Left ventricle myocardium inferior (tissue), 1 donor: ENCODE measurements at regions not wholly inside any gene's neighbourhood (a gene's known extent, or its start where the extent isn't known, plus 50 kb on each side); places are given as distances from the start of the nearest gene placed in this dataset.

Experiments used
- DNase-seq: peaks from one replicate; pipeline ENCODE4 v3.0.0-alpha.2; 2020
- H3K27ac ChIP-seq: fragments of 200-600 bp; replicated peaks from 2 replicates; pipeline ENCODE4 v1.8.0; 2021
- H3K27me3 ChIP-seq: fragments of 200-600 bp; 2 replicates; pipeline ENCODE4 v1.8.0; 2021; ENCODE audit warnings: low read depth
- H3K36me3 ChIP-seq: fragments of 200-600 bp; 2 replicates; pipeline ENCODE4 v1.8.0; 2021
- H3K4me1 ChIP-seq: fragments of 200-600 bp; 2 replicates; pipeline ENCODE4 v1.8.0; 2021
- H3K4me3 ChIP-seq: fragments of 200-600 bp; 2 replicates; pipeline ENCODE4 v1.8.0; 2021; ENCODE audit warnings: mild to moderate bottlenecking, moderate library complexity
- H3K9me3 ChIP-seq: fragments of 200-600 bp; replicated peaks from 2 replicates; pipeline ENCODE4 v1.8.0; 2021
- intact Hi-C: fragments of 100-400 bp; cut with micrococcal nuclease; formaldehyde crosslinking; loops from one replicate; pipeline ENCODE4 v1.11.0; 2022
- TF ChIP-seq, protein P1 (sequence below): fragments of 200-600 bp; IDR thresholded peaks from 2 replicates; pipeline ENCODE4 v1.8.0; 2021; ENCODE audit warnings: antibody characterized with exemption, mild to moderate bottlenecking, borderline replicate concordance
- donor health status: DM: no; HTN: yes; CAD: no; lungs with severe emphysema.

DNA sequence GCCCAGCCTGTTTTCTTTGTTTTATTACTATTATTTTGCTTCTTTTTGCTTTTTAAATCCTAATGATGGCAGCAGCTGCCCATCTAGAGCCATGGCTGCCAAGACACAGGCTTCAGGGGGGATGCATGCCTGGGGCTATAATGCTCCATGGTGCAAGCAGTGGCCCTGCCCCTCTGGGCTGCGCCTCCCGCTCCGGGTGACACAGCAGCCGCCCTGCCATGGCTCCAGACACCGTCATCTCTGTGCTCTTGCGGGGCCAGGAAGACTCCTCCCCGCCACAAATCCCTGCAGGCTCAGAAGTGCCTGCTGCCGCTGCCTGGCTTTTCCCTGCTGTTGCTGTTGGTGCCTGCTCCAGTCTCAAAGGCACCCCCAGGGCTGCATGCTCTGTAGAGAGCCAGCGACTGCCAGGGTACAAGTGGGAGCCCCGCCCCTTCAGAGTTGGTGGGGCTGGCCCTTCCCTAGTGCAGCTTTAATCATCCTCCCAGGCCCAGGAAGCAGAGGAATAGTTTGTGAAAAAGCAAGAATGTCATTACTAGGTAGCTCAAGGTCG is 581.5 kb downstream of the FGF9 start:
- Histone ChIP-seq H3K36me3 (no peaks in the 10 kb centered on the region), H3K4me1 (no peaks in the 10 kb centered on the region), H3K27ac (no peak overlapping the region), H3K9me3 (peaks cover 9% of the 10 kb centered on the region), H3K4me3 (no peak overlapping the region), H3K27me3 (no peaks in the 10 kb centered on the region)
- intact Hi-C loops = no loop called here
- DNase-seq = no peak
- TF ChIP-seq, protein P1, sequence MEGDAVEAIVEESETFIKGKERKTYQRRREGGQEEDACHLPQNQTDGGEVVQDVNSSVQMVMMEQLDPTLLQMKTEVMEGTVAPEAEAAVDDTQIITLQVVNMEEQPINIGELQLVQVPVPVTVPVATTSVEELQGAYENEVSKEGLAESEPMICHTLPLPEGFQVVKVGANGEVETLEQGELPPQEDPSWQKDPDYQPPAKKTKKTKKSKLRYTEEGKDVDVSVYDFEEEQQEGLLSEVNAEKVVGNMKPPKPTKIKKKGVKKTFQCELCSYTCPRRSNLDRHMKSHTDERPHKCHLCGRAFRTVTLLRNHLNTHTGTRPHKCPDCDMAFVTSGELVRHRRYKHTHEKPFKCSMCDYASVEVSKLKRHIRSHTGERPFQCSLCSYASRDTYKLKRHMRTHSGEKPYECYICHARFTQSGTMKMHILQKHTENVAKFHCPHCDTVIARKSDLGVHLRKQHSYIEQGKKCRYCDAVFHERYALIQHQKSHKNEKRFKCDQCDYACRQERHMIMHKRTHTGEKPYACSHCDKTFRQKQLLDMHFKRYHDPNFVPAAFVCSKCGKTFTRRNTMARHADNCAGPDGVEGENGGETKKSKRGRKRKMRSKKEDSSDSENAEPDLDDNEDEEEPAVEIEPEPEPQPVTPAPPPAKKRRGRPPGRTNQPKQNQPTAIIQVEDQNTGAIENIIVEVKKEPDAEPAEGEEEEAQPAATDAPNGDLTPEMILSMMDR = no peak

DNA sequence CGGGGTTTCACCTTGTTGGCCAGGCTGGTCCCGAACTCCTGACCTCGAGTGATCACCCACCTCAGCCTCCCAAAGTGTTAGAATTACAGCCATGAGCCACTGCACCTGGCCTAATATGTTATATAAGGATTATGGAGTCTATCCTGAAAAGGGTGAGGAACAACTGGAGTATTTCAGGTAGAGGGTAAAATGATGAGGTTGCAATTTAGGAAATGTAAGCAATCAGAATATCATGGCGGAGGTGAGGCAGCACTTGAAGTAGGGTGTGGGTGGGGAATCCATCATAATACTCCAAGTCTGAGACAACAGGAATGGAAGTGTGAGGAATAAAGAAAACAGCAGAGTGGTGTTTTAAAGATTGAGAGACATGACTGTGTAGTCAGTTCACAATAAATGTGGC is 582.2 kb downstream of the FGF9 start:
- Histone ChIP-seq H3K27me3 (no peaks in the 10 kb centered on the region), H3K4me3 (no peak overlapping the region), H3K36me3 (no peaks in the 10 kb centered on the region), H3K4me1 (no peaks in the 10 kb centered on the region), H3K9me3 (peaks cover 14% of the 10 kb centered on the region), H3K27ac (no peak overlapping the region)
- no peak for DNase-seq
- intact Hi-C loops = no loop called here
- TF ChIP-seq, protein P1 = no peak

DNA sequence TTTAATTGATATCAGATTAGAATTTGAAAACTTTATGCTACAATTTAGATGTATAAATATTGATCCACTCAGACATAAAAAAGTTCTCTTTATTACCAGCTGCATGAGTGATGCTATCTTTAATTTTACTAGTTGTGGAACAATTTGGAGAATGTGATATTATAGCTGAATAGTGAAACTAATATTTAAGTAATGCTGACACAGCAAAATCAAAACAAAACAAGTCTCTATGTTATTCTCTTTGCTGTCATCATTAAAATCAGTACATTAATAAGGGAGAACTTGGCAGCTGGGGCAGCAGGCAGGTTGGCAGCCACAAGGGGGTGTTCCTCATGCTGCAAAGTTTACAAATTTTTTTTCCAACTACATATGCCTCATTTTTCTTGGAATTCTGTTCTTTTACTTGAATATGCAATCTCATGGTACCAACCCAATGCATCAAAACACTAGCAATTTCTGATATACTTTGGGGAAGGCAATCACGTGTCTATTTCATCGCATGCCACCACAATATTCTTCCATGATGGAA is 585.3 kb downstream of the FGF9 start:
- Histone ChIP-seq H3K27ac (no peak overlapping the region), H3K36me3 (no peaks in the 10 kb centered on the region), H3K27me3 (no peaks in the 10 kb centered on the region), H3K4me3 (no peak overlapping the region), H3K4me1 (no peaks in the 10 kb centered on the region), H3K9me3 (peaks cover 5% of the 10 kb centered on the region)
- no peak for DNase-seq
- TF ChIP-seq, protein P1 = peak; percentile 41
- intact Hi-C loops = no loop called here

DNA sequence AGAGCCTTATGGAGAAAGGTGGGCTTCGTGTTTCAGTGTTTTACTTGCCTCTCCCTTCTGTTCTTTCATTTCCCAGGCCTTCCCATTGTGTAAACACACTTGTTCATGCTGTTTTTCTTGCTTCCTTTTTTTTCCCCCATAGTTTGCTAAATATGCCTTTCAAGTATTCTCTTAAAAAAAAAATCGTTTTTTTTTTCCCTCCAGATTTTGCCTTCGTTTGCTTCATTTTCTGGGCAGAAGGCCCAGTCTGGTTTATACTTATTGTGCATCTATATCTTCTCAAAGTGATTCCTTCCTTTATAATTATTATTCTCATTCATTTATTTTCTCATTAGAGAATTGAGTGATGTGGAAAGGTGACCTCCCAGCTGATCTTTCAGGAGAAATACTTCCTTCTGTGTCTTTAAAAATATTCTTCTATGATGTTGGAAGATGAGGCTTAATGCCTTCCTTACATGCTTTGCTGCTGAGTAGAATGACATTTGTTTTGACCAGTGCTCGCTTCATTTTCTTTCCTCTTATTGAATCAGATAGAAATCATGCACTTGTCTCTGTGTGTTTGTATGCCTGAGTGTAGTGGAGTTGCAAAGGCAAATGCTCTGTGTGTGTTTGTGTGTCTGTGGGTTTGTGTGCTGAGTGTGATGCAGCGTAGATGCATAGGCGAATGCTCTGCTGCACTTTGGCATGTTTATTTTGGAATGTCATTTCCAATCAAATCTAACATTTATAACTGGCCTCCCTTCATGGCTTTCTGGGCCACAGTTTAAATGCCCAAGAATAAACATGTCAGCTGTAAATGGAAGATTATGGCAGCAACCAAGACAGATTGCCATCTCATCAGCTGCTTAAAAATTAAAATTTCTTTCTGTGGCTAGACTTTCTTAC is 591.4 kb downstream of the FGF9 start:
- H3K4me3 ChIP-seq = no peak overlapping the region
- no peak overlapping the region for H3K27ac ChIP-seq
- H3K9me3 ChIP-seq = peaks cover 5% of the 10 kb centered on the region
- H3K27me3 ChIP-seq = no peaks in the 10 kb centered on the region
- no peaks in the 10 kb centered on the region for H3K4me1 ChIP-seq
- no peak for DNase-seq
- H3K36me3 ChIP-seq = no peaks in the 10 kb centered on the region
- intact Hi-C loops = no loop called here
- TF ChIP-seq, protein P1 = no peak

DNA sequence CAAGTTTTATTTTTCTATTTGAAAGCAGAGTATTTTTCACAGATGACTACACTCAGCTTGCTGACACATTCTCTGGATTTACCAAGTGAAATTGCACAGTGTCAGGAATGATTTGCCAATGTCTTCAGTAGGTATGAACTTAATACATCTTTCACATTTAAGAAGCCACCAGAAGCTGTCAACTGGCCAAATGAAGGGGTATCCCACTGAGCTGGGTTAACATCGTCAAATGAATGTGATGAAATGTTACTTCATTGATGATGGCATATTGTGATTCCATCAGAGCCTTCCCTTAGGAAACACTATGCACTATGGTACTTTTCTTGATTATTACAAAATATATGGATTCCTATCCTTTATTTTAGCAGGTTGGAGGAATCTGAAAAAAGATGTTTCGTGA is 592.3 kb downstream of the FGF9 start:
- TF ChIP-seq, protein P1 = no peak
- intact Hi-C loops = no loop called here
- H3K4me1 ChIP-seq = no peaks in the 10 kb centered on the region
- H3K27ac ChIP-seq = no peak overlapping the region
- no peaks in the 10 kb centered on the region for H3K27me3 ChIP-seq
- no peak for DNase-seq
- no peaks in the 10 kb centered on the region for H3K9me3 ChIP-seq
- no peak overlapping the region for H3K4me3 ChIP-seq
- H3K36me3 ChIP-seq = no peaks in the 10 kb centered on the region
